OCI-LY7 (cell line): ENCODE measurements at regions not wholly inside any gene's neighbourhood (a gene's known extent, or its start where the extent isn't known, plus 50 kb on each side); places are given as distances from the start of the nearest gene placed in this dataset.

ENCODE experiments used
- BruUV-seq: library from RNA; stranded (reverse); fragments of 400-500 nt; replicated peaks from 2 replicates; lab custom pipeline; 2021; lab: Mats Ljungman, UMichigan
- CTCF ChIA-PET: fragments of 300-600 bp; sonication (Branson Sonifier 250); formaldehyde crosslinking; loops from one replicate; lab custom pipeline; 2022; ENCODE audit warnings: antibody characterized with exemption; ENCODE audit not compliant: unreplicated experiment; lab: Charles Lee
- POLR2A ChIA-PET: fragments of 300-600 bp; sonication (Branson Sonifier 250); formaldehyde crosslinking; loops from one replicate; lab custom pipeline; 2022; ENCODE audit warnings: antibody characterized with exemption; lab: Charles Lee
- DNase-seq: peaks from one replicate; pipeline ENCODE4 v3.0.0-alpha.2; 2015; ENCODE audit warnings: low spot score
- H2AFZ ChIP-seq: fragments of 200-600 bp; sonication (generic), shearing (Covaris generic); 2 replicates; pipeline ENCODE4 v1.6.1; 2014; ENCODE audit warnings: mild to moderate bottlenecking, antibody characterized with exemption, low read length, moderate library complexity
- H3K27ac ChIP-seq: fragments of 200-600 bp; sonication (generic); 2 replicates; pipeline ENCODE4 v1.5.1; 2014; ENCODE audit warnings: mixed run types, low read depth, mild to moderate bottlenecking, moderate library complexity, low read length, inconsistent platforms; ENCODE audit not compliant: poor library complexity, severe bottlenecking
- H3K36me3 ChIP-seq: fragments of 200-600 bp; sonication (generic); 2 replicates; pipeline ENCODE4 v1.6.1; 2014; ENCODE audit warnings: mild to moderate bottlenecking, antibody characterized with exemption, low read length, moderate library complexity, mixed read lengths; ENCODE audit not compliant: insufficient read depth
- H3K4me1 ChIP-seq: fragments of 200-600 bp; sonication (generic); 2 replicates; pipeline ENCODE4 v1.5.1; 2014; ENCODE audit warnings: mild to moderate bottlenecking, low read length; ENCODE audit not compliant: insufficient read depth, poor library complexity, severe bottlenecking
- H3K4me2 ChIP-seq: fragments of 200-600 bp; sonication (generic); 2 replicates; pipeline ENCODE4 v1.6.1; 2014; ENCODE audit warnings: mild to moderate bottlenecking, low read length
- H3K4me3 ChIP-seq: fragments of 200-600 bp; sonication (generic); 2 replicates; pipeline ENCODE4 v1.5.1; 2014; ENCODE audit warnings: mild to moderate bottlenecking, low read depth, low read length; ENCODE audit not compliant: poor library complexity, severe bottlenecking
- H3K79me2 ChIP-seq: fragments of 200-600 bp; sonication (generic); 2 replicates; pipeline ENCODE4 v1.6.1; 2016; ENCODE audit warnings: low read depth, mild to moderate bottlenecking, low read length, moderate library complexity, mixed read lengths; ENCODE audit not compliant: insufficient read depth
- H3K9me2 ChIP-seq: fragments of 200-600 bp; sonication (generic); 2 replicates; pipeline ENCODE4 v1.6.1; 2016; ENCODE audit warnings: mild to moderate bottlenecking, low read length, mixed read lengths; ENCODE audit not compliant: insufficient read depth
- H3K9me3 ChIP-seq: fragments of 200-600 bp; sonication (generic); 2 replicates; pipeline ENCODE4 v1.6.1; 2014; ENCODE audit warnings: mild to moderate bottlenecking, mixed run types, low read length, mixed read lengths
- H4K20me1 ChIP-seq: fragments of 200-600 bp; sonication (generic); 2 replicates; pipeline ENCODE4 v1.6.1; 2014; ENCODE audit warnings: mild to moderate bottlenecking, antibody characterized with exemption, low read length, moderate library complexity, mixed read lengths; ENCODE audit not compliant: insufficient read depth
- CTCF ChIP-seq: fragments of 200-600 bp; sonication (generic); conservative IDR thresholded peaks from 2 replicates; pipeline ENCODE4 v1.5.1; 2014; ENCODE audit warnings: mild to moderate bottlenecking, antibody characterized with exemption, low read length, moderate library complexity, mixed read lengths
- EZH2phosphoT487 ChIP-seq: fragments of 200-600 bp; sonication (generic); IDR thresholded peaks from 2 replicates; pipeline ENCODE4 v1.6.1; 2018; ENCODE audit warnings: low read depth, borderline replicate concordance, mild to moderate bottlenecking, mixed run types, antibody characterized with exemption, low read length, moderate library complexity, mixed read lengths
- intact Hi-C: fragments of 100-400 bp; cut with micrococcal nuclease; formaldehyde crosslinking; loops from one replicate; pipeline ENCODE4 v1.10.0; 2022; ENCODE audit not compliant: unreplicated experiment

GRCh38 chr18:44320619-44321460 is 359.8 kb upstream of the SETBP1 start:
- Histone ChIP-seq H3K4me2 (no peak overlapping the region), H3K9me3 (no peaks in the 10 kb centered on the region), H3K9me2 (no peaks in the 10 kb centered on the region), H3K79me2 (no peaks in the 10 kb centered on the region), H3K36me3 (no peaks in the 10 kb centered on the region), H4K20me1 (no peaks in the 10 kb centered on the region), H3K27ac (no peak overlapping the region), H3K4me1 (no peaks in the 10 kb centered on the region), H3K4me3 (no peak overlapping the region), H2AFZ (no peak overlapping the region)
- BruUV-seq, result no TSS peak
- ChIA-PET POLR2A (interaction anchor here (0.6 kb wide), 1 partner anchor 25 kb away, joined by 3 read pairs; no protein-coding TSS in a partner anchor), CTCF (no interaction called here)
- intact Hi-C loops, result no loop called here
- no peak for TF ChIP-seq EZH2phosphoT487
- no peak for TF ChIP-seq CTCF
- DNase-seq, result no peak

GRCh38 chr18:44321868-44322590 is 358.7 kb upstream of the SETBP1 start:
- Histone ChIP-seq H3K9me3 (no peaks in the 10 kb centered on the region), H3K9me2 (no peaks in the 10 kb centered on the region), H3K36me3 (no peaks in the 10 kb centered on the region), H3K4me1 (no peaks in the 10 kb centered on the region), H4K20me1 (no peaks in the 10 kb centered on the region), H3K4me3 (no peak overlapping the region), H3K79me2 (no peaks in the 10 kb centered on the region), H2AFZ (no peak overlapping the region), H3K27ac (no peak overlapping the region), H3K4me2 (no peak overlapping the region)
- intact Hi-C loops, result no loop called here
- no TSS peak for BruUV-seq
- CTCF ChIA-PET, result no interaction called here
- DNase-seq, result no peak
- POLR2A ChIA-PET, result no interaction called here
- TF ChIP-seq CTCF, result no peak
- TF ChIP-seq EZH2phosphoT487, result no peak

GRCh38 chr18:44323125-44323524 is 357.6 kb upstream of the SETBP1 start:
- Histone ChIP-seq H3K36me3 (no peaks in the 10 kb centered on the region), H4K20me1 (no peaks in the 10 kb centered on the region), H3K9me3 (no peaks in the 10 kb centered on the region), H3K79me2 (no peaks in the 10 kb centered on the region), H3K9me2 (no peaks in the 10 kb centered on the region), H3K27ac (no peak overlapping the region), H3K4me3 (no peak overlapping the region), H3K4me1 (no peaks in the 10 kb centered on the region), H3K4me2 (no peak overlapping the region), H2AFZ (no peak overlapping the region)
- DNase-seq, result no peak
- CTCF ChIA-PET, result no interaction called here
- intact Hi-C loops, result no loop called here
- no TSS peak for BruUV-seq
- TF ChIP-seq EZH2phosphoT487, result no peak
- no peak for TF ChIP-seq CTCF
- POLR2A ChIA-PET, result no interaction called here
